ENCODE measurements at regions not wholly inside any gene's neighbourhood (a gene's known extent, or its start where the extent isn't known, plus 50 kb on each side); places are given as distances from the start of the nearest gene placed in this dataset.
"Not testable (repeated sequence)": the region's sequence is repeated elsewhere in the genome, so short reads cannot be mapped to it uniquely, and the experiment has no call there.

DNA sequence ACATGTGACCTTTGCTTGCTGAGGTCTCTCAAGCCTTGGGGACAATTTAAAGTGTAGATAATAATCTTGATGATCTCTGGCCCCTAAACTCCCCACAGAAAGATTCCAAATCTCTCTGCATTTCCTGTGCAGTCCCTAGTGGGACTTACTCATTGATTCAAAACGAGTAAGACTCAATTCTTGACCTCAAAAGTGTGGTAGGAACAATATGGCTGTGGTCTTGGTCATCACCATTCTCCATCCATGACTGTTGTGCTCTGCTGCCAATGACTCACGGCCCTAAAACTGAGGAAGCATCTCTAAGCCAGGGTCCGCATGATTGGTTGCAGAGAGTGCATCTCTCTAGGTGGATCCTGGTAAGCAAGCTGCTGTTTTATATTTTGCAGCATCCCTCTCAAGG, 268.0 kb downstream of the PTGER3 start:
- Histone ChIP-seq H3K4ac (ENCODE audit: low read depth, low read length) (no peak overlapping the region), H2AK5ac (ENCODE audit: low read length) (no peak overlapping the region), H3K79me2 (ENCODE audit: control insufficient read depth, insufficient read depth, low read length) (no peaks in the 10 kb centered on the region), H3K4me2 (ENCODE audit: low read length) (no peak overlapping the region), H2BK120ac (ENCODE audit: low read depth, low read length) (no peak overlapping the region), H3K27me3 (ENCODE audit: insufficient read depth, low read length, poor library complexity) (no peaks in the 10 kb centered on the region), H2BK5ac (ENCODE audit: low read length) (no peak overlapping the region), H3K9ac (ENCODE audit: low read length) (no peak overlapping the region), H3K27ac (ENCODE audit: low read depth, low read length) (no peak overlapping the region), H3K79me1 (ENCODE audit: low read length) (no peaks in the 10 kb centered on the region), H4K8ac (ENCODE audit: low read depth, low read length) (no peak overlapping the region), H3K18ac (ENCODE audit: low read length) (no peak overlapping the region), H3K23ac (ENCODE audit: low read length) (no peak overlapping the region), H3K36me3 (ENCODE audit: control insufficient read depth, insufficient read depth, low read length) (no peaks in the 10 kb centered on the region), H3K4me1 (ENCODE audit: control insufficient read depth, low read depth, low read length) (no peaks in the 10 kb centered on the region), H2BK15ac (replicated peaks; ENCODE audit: low read depth) (no peak overlapping the region), H3K4me3 (ENCODE audit: low read length) (no peak overlapping the region), H3K56ac (ENCODE audit: low read length) (no peak overlapping the region), H4K5ac (ENCODE audit: low read length) (no peak overlapping the region)
- no peak for DNase-seq
- no CpG with 5 or more reads among the region's 3 CpGs for WGBS (ENCODE audit: extremely low coverage, insufficient coverage, low lambda C conversion rate)

DNA sequence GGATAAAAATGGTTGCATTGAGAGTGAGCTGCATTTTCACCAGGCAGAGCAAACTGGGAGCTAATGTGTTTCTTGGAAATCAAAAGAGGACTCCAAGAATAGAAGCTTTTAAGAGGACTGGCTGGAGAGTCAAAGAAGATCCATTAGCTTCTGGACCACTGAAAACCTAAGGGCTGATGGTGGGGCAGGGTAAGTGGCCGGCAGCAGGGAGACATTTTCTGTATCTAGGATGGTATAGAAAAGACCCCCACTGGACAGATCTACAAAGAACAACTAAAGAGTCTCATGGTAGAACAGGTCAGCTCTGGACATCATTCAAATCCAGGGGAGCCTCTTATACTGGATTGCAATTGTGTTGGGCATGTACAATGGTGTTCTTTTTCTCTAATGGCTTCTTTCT, 262.3 kb downstream of the PTGER3 start:
- H3K36me3 ChIP-seq (ENCODE audit: control insufficient read depth, insufficient read depth, low read length), result no peaks in the 10 kb centered on the region
- DNase-seq, result no peak
- H2BK5ac ChIP-seq (ENCODE audit: low read length), result no peak overlapping the region
- no peak overlapping the region for H3K56ac ChIP-seq (ENCODE audit: low read length)
- H4K5ac ChIP-seq (ENCODE audit: low read length), result no peak overlapping the region
- no CpG with 5 or more reads among the region's 1 CpG for WGBS (ENCODE audit: extremely low coverage, insufficient coverage, low lambda C conversion rate)
- H3K4me1 ChIP-seq (ENCODE audit: control insufficient read depth, low read depth, low read length), result no peaks in the 10 kb centered on the region
- no peak overlapping the region for H3K4me2 ChIP-seq (ENCODE audit: low read length)
- H3K79me2 ChIP-seq (ENCODE audit: control insufficient read depth, insufficient read depth, low read length), result no peaks in the 10 kb centered on the region
- H3K4ac ChIP-seq (ENCODE audit: low read depth, low read length), result no peak overlapping the region
- H3K27ac ChIP-seq (ENCODE audit: low read depth, low read length), result no peak overlapping the region
- H3K79me1 ChIP-seq (ENCODE audit: low read length), result no peaks in the 10 kb centered on the region
- no peaks in the 10 kb centered on the region for H3K27me3 ChIP-seq (ENCODE audit: insufficient read depth, low read length, poor library complexity)
- H2BK120ac ChIP-seq (ENCODE audit: low read depth, low read length), result no peak overlapping the region
- no peak overlapping the region for H3K18ac ChIP-seq (ENCODE audit: low read length)
- no peak overlapping the region for H3K23ac ChIP-seq (ENCODE audit: low read length)
- H2AK5ac ChIP-seq (ENCODE audit: low read length), result no peak overlapping the region
- no peak overlapping the region for H3K4me3 ChIP-seq (ENCODE audit: low read length)
- H2BK15ac ChIP-seq (replicated peaks; ENCODE audit: low read depth), result no peak overlapping the region
- no peak overlapping the region for H4K8ac ChIP-seq (ENCODE audit: low read depth, low read length)
- no peak overlapping the region for H3K9ac ChIP-seq (ENCODE audit: low read length)

- no peaks in the 10 kb centered on the region for H3K4me1 ChIP-seq (ENCODE audit: control insufficient read depth, low read depth, low read length)
- DNase-seq, result no peak
- no peak overlapping the region for H3K4me3 ChIP-seq (ENCODE audit: low read length)
- WGBS (ENCODE audit: extremely low coverage, insufficient coverage, low lambda C conversion rate), result no CpG with 5 or more reads among the region's 5 CpGs
- H2BK5ac ChIP-seq (ENCODE audit: low read length), result no peak overlapping the region
- H3K4ac ChIP-seq (ENCODE audit: low read depth, low read length), result no peak overlapping the region
- H2BK120ac ChIP-seq (ENCODE audit: low read depth, low read length), result no peak overlapping the region
- no peak overlapping the region for H3K27ac ChIP-seq (ENCODE audit: low read depth, low read length)
- H2BK15ac ChIP-seq (replicated peaks; ENCODE audit: low read depth), result no peak overlapping the region
- no peaks in the 10 kb centered on the region for H3K79me2 ChIP-seq (ENCODE audit: control insufficient read depth, insufficient read depth, low read length)
- no peak overlapping the region for H3K23ac ChIP-seq (ENCODE audit: low read length)
- no peaks in the 10 kb centered on the region for H3K27me3 ChIP-seq (ENCODE audit: insufficient read depth, low read length, poor library complexity)
- H2AK5ac ChIP-seq (ENCODE audit: low read length), result no peak overlapping the region
- H4K5ac ChIP-seq (ENCODE audit: low read length), result no peak overlapping the region
- H3K56ac ChIP-seq (ENCODE audit: low read length), result no peak overlapping the region
- H3K36me3 ChIP-seq (ENCODE audit: control insufficient read depth, insufficient read depth, low read length), result no peaks in the 10 kb centered on the region
- no peak overlapping the region for H4K8ac ChIP-seq (ENCODE audit: low read depth, low read length)
- no peak overlapping the region for H3K18ac ChIP-seq (ENCODE audit: low read length)
- H3K4me2 ChIP-seq (ENCODE audit: low read length), result no peak overlapping the region
- H3K9ac ChIP-seq (ENCODE audit: low read length), result no peak overlapping the region
- H3K79me1 ChIP-seq (ENCODE audit: low read length), result no peaks in the 10 kb centered on the region
Measured at GRCh38 chr1:70790232-70790923, 257.2 kb downstream of the PTGER3 start.

DNA sequence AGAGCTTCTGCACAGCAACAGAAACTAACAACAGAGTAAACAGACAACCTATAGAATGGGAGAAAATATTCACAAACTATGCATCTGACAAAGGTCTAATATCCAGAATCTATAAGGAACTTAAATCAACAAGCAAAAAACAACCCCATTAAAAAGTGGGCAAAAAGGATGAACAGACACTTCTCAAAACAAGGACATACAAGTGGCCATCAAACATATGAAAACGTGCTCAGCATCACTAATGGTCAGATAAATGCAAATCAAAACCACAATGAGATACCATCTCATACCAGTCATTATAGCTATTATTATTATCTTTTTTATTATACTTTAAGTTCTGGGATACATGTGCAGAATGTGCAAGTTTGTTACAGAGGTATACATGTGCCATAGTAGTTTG, 252.6 kb downstream of the PTGER3 start:
- no CpG with 5 or more reads among the region's 1 CpG for WGBS (ENCODE audit: extremely low coverage, insufficient coverage, low lambda C conversion rate)
- H3K4me2 ChIP-seq (ENCODE audit: low read length); H3K18ac ChIP-seq (ENCODE audit: low read length): not testable (repeated sequence)

DNA sequence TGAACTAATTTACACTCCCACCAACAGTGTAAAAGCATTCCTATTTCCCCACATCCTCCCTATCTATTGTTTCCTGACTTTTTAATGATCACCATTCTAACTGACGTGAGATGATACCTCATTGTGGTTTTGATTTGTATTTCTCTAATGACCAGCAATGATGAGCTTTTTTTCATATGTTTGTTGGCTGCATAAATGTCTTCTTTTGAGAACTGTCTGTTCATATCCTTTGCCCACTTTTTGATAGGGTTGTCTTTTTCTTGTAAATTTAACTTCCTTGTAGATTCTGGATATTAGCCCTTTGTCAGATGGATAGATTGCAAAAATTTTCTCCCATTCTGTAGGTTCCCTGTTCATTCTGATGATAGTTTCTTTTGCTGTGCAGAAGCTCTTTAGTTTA, 251.3 kb downstream of the PTGER3 start:
- no CpG with 5 or more reads among the region's 1 CpG for WGBS (ENCODE audit: extremely low coverage, insufficient coverage, low lambda C conversion rate)
- H3K4me1 ChIP-seq (ENCODE audit: control insufficient read depth, low read depth, low read length); H2BK15ac ChIP-seq (replicated peaks; ENCODE audit: low read depth); H4K5ac ChIP-seq (ENCODE audit: low read length); H3K23ac ChIP-seq (ENCODE audit: low read length); H2BK120ac ChIP-seq (ENCODE audit: low read depth, low read length); H3K4me3 ChIP-seq (ENCODE audit: low read length); H3K56ac ChIP-seq (ENCODE audit: low read length); H3K4ac ChIP-seq (ENCODE audit: low read depth, low read length); H3K9ac ChIP-seq (ENCODE audit: low read length); H4K8ac ChIP-seq (ENCODE audit: low read depth, low read length); H3K36me3 ChIP-seq (ENCODE audit: control insufficient read depth, insufficient read depth, low read length); H2AK5ac ChIP-seq (ENCODE audit: low read length); H3K79me2 ChIP-seq (ENCODE audit: control insufficient read depth, insufficient read depth, low read length); H2BK5ac ChIP-seq (ENCODE audit: low read length); H3K4me2 ChIP-seq (ENCODE audit: low read length); DNase-seq; H3K27ac ChIP-seq (ENCODE audit: low read depth, low read length); H3K18ac ChIP-seq (ENCODE audit: low read length); H3K27me3 ChIP-seq (ENCODE audit: insufficient read depth, low read length, poor library complexity); H3K79me1 ChIP-seq (ENCODE audit: low read length): not testable (repeated sequence)

More for the DNA sequence above, 252.6 kb downstream of the PTGER3 start:
- not testable (repeated sequence) for H3K27me3 ChIP-seq (ENCODE audit: insufficient read depth, low read length, poor library complexity); H3K4me3 ChIP-seq (ENCODE audit: low read length); H2AK5ac ChIP-seq (ENCODE audit: low read length); H3K27ac ChIP-seq (ENCODE audit: low read depth, low read length); H3K36me3 ChIP-seq (ENCODE audit: control insufficient read depth, insufficient read depth, low read length); H4K8ac ChIP-seq (ENCODE audit: low read depth, low read length); H3K4me1 ChIP-seq (ENCODE audit: control insufficient read depth, low read depth, low read length); H3K9ac ChIP-seq (ENCODE audit: low read length); H3K23ac ChIP-seq (ENCODE audit: low read length); H4K5ac ChIP-seq (ENCODE audit: low read length); H3K4ac ChIP-seq (ENCODE audit: low read depth, low read length); H2BK15ac ChIP-seq (replicated peaks; ENCODE audit: low read depth); H2BK120ac ChIP-seq (ENCODE audit: low read depth, low read length); H2BK5ac ChIP-seq (ENCODE audit: low read length); H3K79me1 ChIP-seq (ENCODE audit: low read length); DNase-seq; H3K79me2 ChIP-seq (ENCODE audit: control insufficient read depth, insufficient read depth, low read length); H3K56ac ChIP-seq (ENCODE audit: low read length)

GRCh38 chr1:70802625-70803024, 245.0 kb downstream of the PTGER3 start:
- not testable (repeated sequence) for H3K18ac ChIP-seq (ENCODE audit: low read length); H3K27ac ChIP-seq (ENCODE audit: low read depth, low read length); H3K79me2 ChIP-seq (ENCODE audit: control insufficient read depth, insufficient read depth, low read length); H3K56ac ChIP-seq (ENCODE audit: low read length); H3K4me3 ChIP-seq (ENCODE audit: low read length); H2BK15ac ChIP-seq (replicated peaks; ENCODE audit: low read depth); H3K4me2 ChIP-seq (ENCODE audit: low read length); H3K23ac ChIP-seq (ENCODE audit: low read length); H3K36me3 ChIP-seq (ENCODE audit: control insufficient read depth, insufficient read depth, low read length); H3K27me3 ChIP-seq (ENCODE audit: insufficient read depth, low read length, poor library complexity); H3K9ac ChIP-seq (ENCODE audit: low read length); H2BK120ac ChIP-seq (ENCODE audit: low read depth, low read length); H3K4me1 ChIP-seq (ENCODE audit: control insufficient read depth, low read depth, low read length); H4K5ac ChIP-seq (ENCODE audit: low read length); H2AK5ac ChIP-seq (ENCODE audit: low read length); DNase-seq; H4K8ac ChIP-seq (ENCODE audit: low read depth, low read length); H3K4ac ChIP-seq (ENCODE audit: low read depth, low read length); H2BK5ac ChIP-seq (ENCODE audit: low read length); H3K79me1 ChIP-seq (ENCODE audit: low read length)
- no CpG with 5 or more reads among the region's 2 CpGs for WGBS (ENCODE audit: extremely low coverage, insufficient coverage, low lambda C conversion rate)
